ENCODE measurements at regions not wholly inside any gene's neighbourhood (a gene's known extent, or its start where the extent isn't known, plus 50 kb on each side); places are given as distances from the start of the nearest gene placed in this dataset.

GRCh38 chr15:39433376-39433775, 147.5 kb upstream of the THBS1 start:
- H3K9ac ChIP-seq (ENCODE audit: low read depth, low read length), result no peak overlapping the region
- H3K27me3 ChIP-seq (ENCODE audit: control insufficient read depth, insufficient read depth, low read length), result no peaks in the 10 kb centered on the region
- no peak overlapping the region for H3K4me2 ChIP-seq (ENCODE audit: low read length)
- no peaks in the 10 kb centered on the region for H3K36me3 ChIP-seq (ENCODE audit: insufficient read depth, low read length)
- H3K4me1 ChIP-seq (ENCODE audit: control insufficient read depth, insufficient read depth, low read length), result peaks cover 10% of the 10 kb centered on the region
- H3K9me3 ChIP-seq (replicated peaks; ENCODE audit: low read length), result no peaks in the 10 kb centered on the region
- H3K4me3 ChIP-seq (ENCODE audit: low read length), result no peak overlapping the region

GRCh38 chr15:39434163-39434562, 146.7 kb upstream of the THBS1 start:
- no peak overlapping the region for H3K9ac ChIP-seq (ENCODE audit: low read depth, low read length)
- no peak overlapping the region for H3K4me3 ChIP-seq (ENCODE audit: low read length)
- H3K4me1 ChIP-seq (ENCODE audit: control insufficient read depth, insufficient read depth, low read length), result peaks cover 10% of the 10 kb centered on the region
- H3K36me3 ChIP-seq (ENCODE audit: insufficient read depth, low read length), result no peaks in the 10 kb centered on the region
- H3K27me3 ChIP-seq (ENCODE audit: control insufficient read depth, insufficient read depth, low read length), result no peaks in the 10 kb centered on the region
- H3K9me3 ChIP-seq (replicated peaks; ENCODE audit: low read length), result no peaks in the 10 kb centered on the region
- H3K4me2 ChIP-seq (ENCODE audit: low read length), result no peak overlapping the region

- peaks cover 7% of the 10 kb centered on the region for H3K4me1 ChIP-seq (ENCODE audit: control insufficient read depth, insufficient read depth, low read length)
- no peak overlapping the region for H3K4me2 ChIP-seq (ENCODE audit: low read length)
- no peak overlapping the region for H3K4me3 ChIP-seq (ENCODE audit: low read length)
- no peaks in the 10 kb centered on the region for H3K9me3 ChIP-seq (replicated peaks; ENCODE audit: low read length)
- no peak overlapping the region for H3K9ac ChIP-seq (ENCODE audit: low read depth, low read length)
- H3K36me3 ChIP-seq (ENCODE audit: insufficient read depth, low read length), result no peaks in the 10 kb centered on the region
- no peaks in the 10 kb centered on the region for H3K27me3 ChIP-seq (ENCODE audit: control insufficient read depth, insufficient read depth, low read length)
Observed at GRCh38 chr15:39434751-39435238, 146.1 kb upstream of the THBS1 start.

- Histone ChIP-seq H3K4me3 (ENCODE audit: low read length) (no peak overlapping the region), H3K9me3 (replicated peaks; ENCODE audit: low read length) (no peaks in the 10 kb centered on the region), H3K4me2 (ENCODE audit: low read length) (no peak overlapping the region), H3K36me3 (ENCODE audit: insufficient read depth, low read length) (no peaks in the 10 kb centered on the region), H3K9ac (ENCODE audit: low read depth, low read length) (no peak overlapping the region), H3K4me1 (ENCODE audit: control insufficient read depth, insufficient read depth, low read length) (peaks cover 3% of the 10 kb centered on the region), H3K27me3 (ENCODE audit: control insufficient read depth, insufficient read depth, low read length) (no peaks in the 10 kb centered on the region)
Observed at GRCh38 chr15:39435244-39435643, 145.6 kb upstream of the THBS1 start.

- Histone ChIP-seq H3K27me3 (ENCODE audit: control insufficient read depth, insufficient read depth, low read length) (no peaks in the 10 kb centered on the region), H3K4me2 (ENCODE audit: low read length) (no peak overlapping the region), H3K9ac (ENCODE audit: low read depth, low read length) (no peak overlapping the region), H3K4me1 (ENCODE audit: control insufficient read depth, insufficient read depth, low read length) (no peaks in the 10 kb centered on the region), H3K36me3 (ENCODE audit: insufficient read depth, low read length) (no peaks in the 10 kb centered on the region), H3K9me3 (replicated peaks; ENCODE audit: low read length) (no peaks in the 10 kb centered on the region), H3K4me3 (ENCODE audit: low read length) (no peak overlapping the region)
Observed at GRCh38 chr15:39438260-39438659, 142.6 kb upstream of the THBS1 start.

GRCh38 chr15:39438799-39439592, 141.9 kb upstream of the THBS1 start:
- no peaks in the 10 kb centered on the region for H3K36me3 ChIP-seq (ENCODE audit: insufficient read depth, low read length)
- no peak overlapping the region for H3K4me3 ChIP-seq (ENCODE audit: low read length)
- H3K4me1 ChIP-seq (ENCODE audit: control insufficient read depth, insufficient read depth, low read length), result no peaks in the 10 kb centered on the region
- H3K9me3 ChIP-seq (replicated peaks; ENCODE audit: low read length), result no peaks in the 10 kb centered on the region
- H3K4me2 ChIP-seq (ENCODE audit: low read length), result no peak overlapping the region
- H3K9ac ChIP-seq (ENCODE audit: low read depth, low read length), result no peak overlapping the region
- no peaks in the 10 kb centered on the region for H3K27me3 ChIP-seq (ENCODE audit: control insufficient read depth, insufficient read depth, low read length)

GRCh38 chr15:39442898-39443297, 138.0 kb upstream of the THBS1 start:
- no peak overlapping the region for H3K4me2 ChIP-seq (ENCODE audit: low read length)
- H3K4me3 ChIP-seq (ENCODE audit: low read length), result no peak overlapping the region
- H3K27me3 ChIP-seq (ENCODE audit: control insufficient read depth, insufficient read depth, low read length), result no peaks in the 10 kb centered on the region
- no peaks in the 10 kb centered on the region for H3K9me3 ChIP-seq (replicated peaks; ENCODE audit: low read length)
- H3K4me1 ChIP-seq (ENCODE audit: control insufficient read depth, insufficient read depth, low read length), result no peaks in the 10 kb centered on the region
- H3K36me3 ChIP-seq (ENCODE audit: insufficient read depth, low read length), result no peaks in the 10 kb centered on the region
- H3K9ac ChIP-seq (ENCODE audit: low read depth, low read length), result no peak overlapping the region

GRCh38 chr15:39443659-39444219, 137.1 kb upstream of the THBS1 start:
- Histone ChIP-seq H3K4me1 (ENCODE audit: control insufficient read depth, insufficient read depth, low read length) (no peaks in the 10 kb centered on the region), H3K9ac (ENCODE audit: low read depth, low read length) (no peak overlapping the region), H3K9me3 (replicated peaks; ENCODE audit: low read length) (no peaks in the 10 kb centered on the region), H3K27me3 (ENCODE audit: control insufficient read depth, insufficient read depth, low read length) (no peaks in the 10 kb centered on the region), H3K36me3 (ENCODE audit: insufficient read depth, low read length) (no peaks in the 10 kb centered on the region), H3K4me2 (ENCODE audit: low read length) (no peak overlapping the region), H3K4me3 (ENCODE audit: low read length) (no peak overlapping the region)

GRCh38 chr15:39444735-39445470, 136.0 kb upstream of the THBS1 start:
- Histone ChIP-seq H3K4me3 (ENCODE audit: low read length) (no peak overlapping the region), H3K36me3 (ENCODE audit: insufficient read depth, low read length) (no peaks in the 10 kb centered on the region), H3K9ac (ENCODE audit: low read depth, low read length) (no peak overlapping the region), H3K27me3 (ENCODE audit: control insufficient read depth, insufficient read depth, low read length) (no peaks in the 10 kb centered on the region), H3K4me2 (ENCODE audit: low read length) (no peak overlapping the region), H3K4me1 (ENCODE audit: control insufficient read depth, insufficient read depth, low read length) (no peaks in the 10 kb centered on the region), H3K9me3 (replicated peaks; ENCODE audit: low read length) (no peaks in the 10 kb centered on the region)

- H3K9ac ChIP-seq (ENCODE audit: low read depth, low read length), result no peak overlapping the region
- H3K4me3 ChIP-seq (ENCODE audit: low read length), result no peak overlapping the region
- H3K27me3 ChIP-seq (ENCODE audit: control insufficient read depth, insufficient read depth, low read length), result no peaks in the 10 kb centered on the region
- no peak overlapping the region for H3K4me2 ChIP-seq (ENCODE audit: low read length)
- H3K36me3 ChIP-seq (ENCODE audit: insufficient read depth, low read length), result no peaks in the 10 kb centered on the region
- no peaks in the 10 kb centered on the region for H3K4me1 ChIP-seq (ENCODE audit: control insufficient read depth, insufficient read depth, low read length)
- H3K9me3 ChIP-seq (replicated peaks; ENCODE audit: low read length), result no peaks in the 10 kb centered on the region
Observed at GRCh38 chr15:39445931-39446330, 134.9 kb upstream of the THBS1 start.

- no peak overlapping the region for H3K4me3 ChIP-seq (ENCODE audit: low read length)
- no peaks in the 10 kb centered on the region for H3K36me3 ChIP-seq (ENCODE audit: insufficient read depth, low read length)
- no peaks in the 10 kb centered on the region for H3K27me3 ChIP-seq (ENCODE audit: control insufficient read depth, insufficient read depth, low read length)
Observed at GRCh38 chr15:39447346-39447745, 133.5 kb upstream of the THBS1 start.

More at GRCh38 chr15:39447346-39447745, 133.5 kb upstream of the THBS1 start:
- Histone ChIP-seq H3K9ac (ENCODE audit: low read depth, low read length) (no peak overlapping the region), H3K9me3 (replicated peaks; ENCODE audit: low read length) (no peaks in the 10 kb centered on the region), H3K4me1 (ENCODE audit: control insufficient read depth, insufficient read depth, low read length) (no peaks in the 10 kb centered on the region), H3K4me2 (ENCODE audit: low read length) (no peak overlapping the region)

Data from skeletal muscle satellite cell (primary cell).